ENCODE measurements at regions not wholly inside any gene's neighbourhood (a gene's known extent, or its start where the extent isn't known, plus 50 kb on each side); places are given as distances from the start of the nearest gene placed in this dataset.
"Not testable (repeated sequence)": the region's sequence is repeated elsewhere in the genome, so short reads cannot be mapped to it uniquely, and the experiment has no call there.

DNA sequence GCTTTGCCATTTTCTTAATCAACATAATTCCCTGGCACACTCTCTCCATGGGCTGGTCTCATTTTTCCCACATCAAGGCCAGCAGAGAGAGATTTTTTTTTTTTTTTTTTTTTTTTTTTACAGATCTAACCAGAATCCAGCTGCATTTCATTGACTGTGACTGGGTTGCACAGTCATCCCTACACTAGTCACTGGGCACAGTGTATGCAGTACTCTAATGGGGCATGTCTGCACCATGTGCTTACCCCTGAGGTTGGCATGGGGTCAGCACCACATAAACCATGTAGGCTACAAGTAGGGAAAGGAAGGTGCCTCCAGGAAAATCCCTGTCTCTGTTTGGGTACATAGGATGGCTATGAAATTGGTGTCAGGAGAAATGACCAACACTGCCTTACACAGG lies 64.1 kb upstream of the LRP8 start:
- CTCF ChIA-PET = interaction anchor here (0.9 to 5.6 kb wide), 8 partner anchors 10 to 120 kb away, joined by 3 to 137 read pairs (median 6); no protein-coding TSS in a partner anchor

DNA sequence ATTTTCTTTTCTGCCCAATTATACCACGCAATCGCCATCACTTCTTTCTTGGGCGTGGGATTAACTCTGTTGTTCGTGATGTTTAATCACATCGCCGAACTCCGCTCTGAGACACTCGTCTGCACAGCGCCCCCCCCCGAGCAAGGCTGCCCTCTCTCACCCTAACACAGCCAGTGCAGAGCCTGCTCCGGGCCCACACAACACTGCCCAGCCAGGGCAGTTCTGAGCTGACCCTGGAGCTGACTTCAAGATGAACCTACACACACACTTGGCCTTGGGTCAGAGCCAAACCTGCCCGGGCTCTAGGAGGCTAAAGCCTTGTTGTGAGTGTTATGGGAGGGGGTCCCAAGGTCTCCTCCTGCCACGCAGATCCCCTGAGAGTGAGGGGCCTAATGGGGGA lies 64.6 kb upstream of the LRP8 start:
- Mint-ChIP-seq H3K36me3 (no peaks in the 10 kb centered on the region), H3K27ac (no peak overlapping the region), H3K4me3 (no peak overlapping the region), H3K9me3 (ENCODE audit: low read depth) (no peaks in the 10 kb centered on the region), H3K27me3 (peaks cover 6% of the 10 kb centered on the region), H3K4me1 (peaks cover 3% of the 10 kb centered on the region)
- no peak for DNase-seq
- no peak for ATAC-seq
- CTCF ChIA-PET = interaction anchor here (0.9 to 5.6 kb wide), 27 partner anchors 8 to 210 kb away, joined by 3 to 137 read pairs (median 6); no protein-coding TSS in a partner anchor

More for the DNA sequence above, 64.1 kb upstream of the LRP8 start:
- H3K27me3 Mint-ChIP-seq = peaks cover 9% of the 10 kb centered on the region
- peaks cover 3% of the 10 kb centered on the region for H3K4me1 Mint-ChIP-seq
- no peak overlapping the region for H3K27ac Mint-ChIP-seq
- H3K4me3 Mint-ChIP-seq = no peak overlapping the region
- ATAC-seq = no peak
- no peaks in the 10 kb centered on the region for H3K36me3 Mint-ChIP-seq
- DNase-seq = no peak
- H3K9me3 Mint-ChIP-seq (ENCODE audit: low read depth) = peaks cover 3% of the 10 kb centered on the region

- H3K4me1 Mint-ChIP-seq = peaks cover 3% of the 10 kb centered on the region
- ATAC-seq = peak; percentile 78
- no peak overlapping the region for H3K4me3 Mint-ChIP-seq
- DNase-seq = peak; percentile 70
- no peaks in the 10 kb centered on the region for H3K9me3 Mint-ChIP-seq (ENCODE audit: low read depth)
- H3K36me3 Mint-ChIP-seq = no peaks in the 10 kb centered on the region
- CTCF ChIA-PET = interaction anchor here (0.7 to 5.6 kb wide), 45 partner anchors 9 to 298 kb away, joined by 3 to 137 read pairs (median 5); partner anchors contain the start of genes LRP8 and MAGOH
- H3K27me3 Mint-ChIP-seq = peaks cover 2% of the 10 kb centered on the region
- H3K27ac Mint-ChIP-seq = peak overlapping the region; percentile 26
Measured at GRCh38 chr1:53393325-53393792, 65.5 kb upstream of the LRP8 start.

DNA sequence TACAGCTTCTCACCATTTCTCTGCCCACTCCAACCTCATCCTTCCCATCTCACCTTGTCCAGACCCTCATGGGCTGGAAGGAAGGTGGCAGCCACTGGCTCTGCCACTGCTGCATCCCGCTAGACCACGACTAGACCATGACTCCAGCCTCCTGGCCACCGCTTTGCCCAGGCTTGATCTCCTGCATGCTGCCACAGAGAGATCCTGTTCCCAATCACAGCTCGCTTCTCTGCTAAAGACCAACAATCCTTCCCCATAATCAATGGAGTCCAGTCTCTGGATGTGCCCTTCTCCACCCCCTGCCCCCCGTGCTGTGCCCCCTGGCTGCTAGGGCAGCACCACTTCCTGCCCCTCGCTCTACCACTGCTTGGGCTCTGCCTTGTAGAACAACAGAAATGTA lies 64.9 kb upstream of the DMRTB1 start:
- Mint-ChIP-seq H3K4me1 (peaks cover 3% of the 10 kb centered on the region), H3K27me3 (no peaks in the 10 kb centered on the region), H3K9me3 (ENCODE audit: low read depth) (no peaks in the 10 kb centered on the region), H3K4me3 (no peak overlapping the region), H3K36me3 (no peaks in the 10 kb centered on the region), H3K27ac (no peak overlapping the region)
- DNase-seq (no peak), ATAC-seq (no peak)
- CTCF ChIA-PET = interaction anchor here (1.1 to 5.6 kb wide), 14 partner anchors 9 to 212 kb away, joined by 3 to 137 read pairs (median 6); partner anchors contain the start of gene MAGOH

DNA sequence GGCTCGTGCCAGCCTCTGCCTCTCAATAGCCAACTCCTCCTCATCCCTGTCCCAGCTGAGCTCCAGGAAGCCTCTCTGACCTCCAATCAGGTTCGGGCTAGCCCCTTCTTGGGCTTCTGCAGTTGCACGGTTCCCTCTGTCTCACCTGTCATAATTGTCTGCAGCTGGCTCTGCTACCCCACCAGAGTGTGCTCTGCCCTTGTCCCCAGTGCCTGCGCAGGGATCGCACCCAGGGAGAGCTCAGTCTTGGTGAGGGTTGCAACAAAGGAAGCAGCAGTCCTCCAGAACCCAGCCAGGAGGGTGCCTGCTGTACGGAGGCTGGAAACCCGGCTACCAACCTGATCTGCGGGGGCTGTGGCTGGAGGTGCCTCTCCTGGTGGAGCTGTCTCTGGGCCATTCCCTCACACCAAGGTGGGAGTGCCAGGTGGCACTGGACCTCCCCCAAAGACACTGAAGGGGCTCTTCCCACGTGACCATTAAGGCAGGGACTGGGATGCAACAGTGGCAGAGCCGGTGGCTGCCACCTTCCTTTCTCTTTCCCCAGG lies 63.5 kb upstream of the DMRTB1 start:
- Mint-ChIP-seq H3K27me3 (no peaks in the 10 kb centered on the region), H3K4me1 (peaks cover 3% of the 10 kb centered on the region), H3K4me3 (no peak overlapping the region), H3K27ac (no peak overlapping the region), H3K36me3 (no peaks in the 10 kb centered on the region), H3K9me3 (ENCODE audit: low read depth) (no peaks in the 10 kb centered on the region)
- DNase-seq (no peak), ATAC-seq (no peak)
- CTCF ChIA-PET = interaction anchor here (0.6 to 5.6 kb wide), 4 partner anchors 16 to 564 kb away, joined by 3 to 137 read pairs (median 4); no protein-coding TSS in a partner anchor

DNA sequence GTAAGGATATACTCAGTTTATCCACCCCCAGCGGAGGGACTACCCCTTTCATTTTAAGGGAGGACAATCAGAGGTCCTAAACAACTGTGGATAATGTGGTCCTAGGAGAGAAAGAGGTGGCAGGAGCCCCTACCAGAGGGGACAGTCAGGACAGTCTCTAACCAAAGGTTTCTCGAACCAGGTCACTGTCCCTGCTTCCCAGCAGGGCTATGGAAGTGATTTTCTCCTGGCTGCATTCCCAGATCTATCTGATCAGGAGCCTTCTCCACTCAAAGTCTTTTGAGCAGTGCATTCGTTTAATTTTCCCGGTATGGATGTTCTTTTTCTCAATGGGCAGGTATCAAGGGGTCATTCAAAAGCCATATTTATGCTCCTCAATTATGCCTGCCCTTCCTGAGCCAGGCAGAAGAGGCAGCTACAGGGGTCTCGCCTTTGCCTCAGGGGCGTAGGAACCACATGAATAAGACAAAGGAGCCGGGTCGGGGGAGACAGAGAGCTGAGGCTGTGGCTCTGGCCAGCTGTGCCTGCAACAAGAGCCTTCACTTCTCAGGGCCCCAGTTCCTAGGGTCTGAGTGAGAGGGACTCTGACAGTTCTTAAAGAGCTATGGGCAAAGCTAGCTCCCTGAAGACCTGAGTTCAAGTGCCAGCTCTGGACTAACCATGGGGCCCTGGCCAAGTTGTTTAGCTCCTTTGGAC lies 62.5 kb upstream of the DMRTB1 start:
- no peaks in the 10 kb centered on the region for H3K9me3 Mint-ChIP-seq (ENCODE audit: low read depth)
- H3K4me3 Mint-ChIP-seq = no peak overlapping the region
- ATAC-seq = no peak
- peaks cover 3% of the 10 kb centered on the region for H3K4me1 Mint-ChIP-seq
- no peak for DNase-seq
- H3K36me3 Mint-ChIP-seq = no peaks in the 10 kb centered on the region
- CTCF ChIA-PET = interaction anchor here (0.7 to 5.6 kb wide), 4 partner anchors 15 to 118 kb away, joined by 3 to 137 read pairs (median 4); no protein-coding TSS in a partner anchor
- H3K27ac Mint-ChIP-seq = no peak overlapping the region
- no peaks in the 10 kb centered on the region for H3K27me3 Mint-ChIP-seq

GRCh38 chr1:53398091-53398490 lies 61.1 kb upstream of the DMRTB1 start:
- ATAC-seq = no peak
- peaks cover 3% of the 10 kb centered on the region for H3K4me1 Mint-ChIP-seq
- no peaks in the 10 kb centered on the region for H3K9me3 Mint-ChIP-seq (ENCODE audit: low read depth)
- no peaks in the 10 kb centered on the region for H3K36me3 Mint-ChIP-seq
- no peak overlapping the region for H3K27ac Mint-ChIP-seq
- no peak for DNase-seq
- no peaks in the 10 kb centered on the region for H3K27me3 Mint-ChIP-seq
- CTCF ChIA-PET = interaction anchor here (1.1 kb wide), 1 partner anchor 15 kb away, joined by 3 read pairs; no protein-coding TSS in a partner anchor
- H3K4me3 Mint-ChIP-seq = no peak overlapping the region

DNA sequence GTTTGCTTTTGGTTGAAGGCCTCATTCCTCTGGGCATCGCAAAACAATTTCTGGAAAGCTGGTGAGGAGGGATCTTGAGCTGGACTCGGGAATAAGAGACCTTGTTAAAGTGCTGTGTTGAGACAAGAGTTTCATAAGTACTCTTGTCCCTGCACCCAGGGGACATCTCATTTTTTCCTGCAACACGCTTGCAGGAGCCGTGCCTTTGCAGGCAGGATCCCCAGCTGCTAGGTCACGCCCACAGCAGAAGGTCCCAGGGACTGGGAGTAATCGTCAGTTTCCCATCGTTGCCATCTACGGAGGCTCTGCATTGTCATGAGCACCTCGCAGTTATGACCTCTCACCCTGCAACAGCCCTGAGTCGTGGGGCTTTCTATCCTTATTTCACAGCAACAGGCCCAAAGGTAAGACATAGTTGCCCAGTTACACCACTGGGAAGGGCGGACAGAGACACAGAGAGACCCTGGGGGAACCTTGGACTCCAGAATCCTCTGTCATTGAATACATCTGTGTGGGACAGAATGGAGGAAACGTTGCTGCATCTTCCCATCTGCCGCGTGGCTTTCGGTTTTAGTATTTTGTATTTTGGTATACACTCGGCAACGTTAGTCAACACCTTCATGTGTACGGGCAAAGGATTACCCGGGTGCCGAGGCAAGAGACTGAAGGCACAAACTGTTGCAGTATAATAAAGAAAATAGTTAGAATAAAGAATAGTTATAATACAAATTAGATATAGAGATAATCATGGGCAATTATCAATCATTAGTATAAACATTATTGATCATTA lies 60.4 kb upstream of the DMRTB1 start:
- Mint-ChIP-seq H3K27ac (no peak overlapping the region), H3K27me3 (no peaks in the 10 kb centered on the region), H3K9me3 (ENCODE audit: low read depth) (no peaks in the 10 kb centered on the region), H3K4me1 (no peaks in the 10 kb centered on the region), H3K36me3 (no peaks in the 10 kb centered on the region), H3K4me3 (no peak overlapping the region)
- no peak for ATAC-seq
- DNase-seq = no peak
- CTCF ChIA-PET = interaction anchor here (1.1 kb wide), 1 partner anchor 14 kb away, joined by 3 read pairs; no protein-coding TSS in a partner anchor

GRCh38 chr1:53399370-53400133 lies 59.6 kb upstream of the DMRTB1 start:
- ATAC-seq; H3K9me3 Mint-ChIP-seq (ENCODE audit: low read depth); H3K36me3 Mint-ChIP-seq; DNase-seq; H3K27ac Mint-ChIP-seq; H3K4me1 Mint-ChIP-seq; H3K27me3 Mint-ChIP-seq; H3K4me3 Mint-ChIP-seq: not testable (repeated sequence)
- CTCF ChIA-PET = interaction anchor here (1.6 kb wide), 1 partner anchor 121 kb away, joined by 8 read pairs; no protein-coding TSS in a partner anchor

DNA sequence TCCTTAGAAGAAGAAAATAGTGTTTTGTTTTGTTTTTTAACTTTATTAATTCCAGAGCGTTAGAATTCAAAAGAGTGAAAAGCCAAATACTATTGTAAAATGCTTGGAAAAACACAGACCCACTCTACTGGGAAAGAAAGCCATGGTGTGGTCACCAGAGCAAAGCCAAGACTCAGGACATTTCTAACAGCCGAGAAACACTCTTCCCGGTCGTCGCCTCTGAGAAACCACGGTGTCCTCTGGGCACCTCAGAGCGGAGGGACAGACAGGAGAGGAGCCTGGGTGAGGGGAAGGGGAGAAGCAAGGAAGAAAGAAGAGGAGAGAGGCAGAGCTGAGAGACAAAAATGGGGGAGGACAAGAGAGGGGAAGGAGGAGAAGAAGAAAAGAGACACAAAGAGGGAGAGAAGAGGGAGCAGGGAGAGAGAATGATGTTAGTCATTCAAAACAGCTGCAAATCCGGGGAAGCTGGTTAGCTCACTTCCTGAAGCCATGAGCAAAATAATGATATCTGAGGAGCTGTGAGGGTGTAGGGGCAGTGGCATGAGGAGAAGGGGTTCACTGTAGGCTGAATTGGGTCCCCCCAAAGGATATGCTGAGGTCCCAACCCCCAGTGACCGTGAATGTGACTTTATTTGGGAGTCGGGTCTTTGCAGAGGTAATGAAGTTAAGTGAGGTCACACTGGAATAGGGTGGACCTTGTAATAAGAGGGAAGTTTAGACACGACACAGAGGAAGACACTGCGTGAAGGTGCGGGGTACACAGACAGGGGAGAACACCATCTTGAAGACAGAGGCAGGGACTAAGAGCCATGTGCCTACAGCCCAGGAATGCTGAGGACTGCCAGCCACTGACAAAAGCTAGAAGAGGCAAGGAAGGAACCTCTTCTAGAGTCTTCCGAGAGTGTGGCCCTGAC lies 58.2 kb upstream of the DMRTB1 start:
- H3K9me3 Mint-ChIP-seq (ENCODE audit: low read depth) = no peaks in the 10 kb centered on the region
- H3K4me1 Mint-ChIP-seq = no peaks in the 10 kb centered on the region
- H3K27ac Mint-ChIP-seq = no peak overlapping the region
- no peaks in the 10 kb centered on the region for H3K36me3 Mint-ChIP-seq
- no peak overlapping the region for H3K4me3 Mint-ChIP-seq
- ATAC-seq (no peak), DNase-seq (no peak)
- CTCF ChIA-PET = interaction anchor here (1.6 to 3.7 kb wide), 2 partner anchors 8 to 122 kb away, joined by 8 to 22 read pairs; no protein-coding TSS in a partner anchor
- no peaks in the 10 kb centered on the region for H3K27me3 Mint-ChIP-seq

DNA sequence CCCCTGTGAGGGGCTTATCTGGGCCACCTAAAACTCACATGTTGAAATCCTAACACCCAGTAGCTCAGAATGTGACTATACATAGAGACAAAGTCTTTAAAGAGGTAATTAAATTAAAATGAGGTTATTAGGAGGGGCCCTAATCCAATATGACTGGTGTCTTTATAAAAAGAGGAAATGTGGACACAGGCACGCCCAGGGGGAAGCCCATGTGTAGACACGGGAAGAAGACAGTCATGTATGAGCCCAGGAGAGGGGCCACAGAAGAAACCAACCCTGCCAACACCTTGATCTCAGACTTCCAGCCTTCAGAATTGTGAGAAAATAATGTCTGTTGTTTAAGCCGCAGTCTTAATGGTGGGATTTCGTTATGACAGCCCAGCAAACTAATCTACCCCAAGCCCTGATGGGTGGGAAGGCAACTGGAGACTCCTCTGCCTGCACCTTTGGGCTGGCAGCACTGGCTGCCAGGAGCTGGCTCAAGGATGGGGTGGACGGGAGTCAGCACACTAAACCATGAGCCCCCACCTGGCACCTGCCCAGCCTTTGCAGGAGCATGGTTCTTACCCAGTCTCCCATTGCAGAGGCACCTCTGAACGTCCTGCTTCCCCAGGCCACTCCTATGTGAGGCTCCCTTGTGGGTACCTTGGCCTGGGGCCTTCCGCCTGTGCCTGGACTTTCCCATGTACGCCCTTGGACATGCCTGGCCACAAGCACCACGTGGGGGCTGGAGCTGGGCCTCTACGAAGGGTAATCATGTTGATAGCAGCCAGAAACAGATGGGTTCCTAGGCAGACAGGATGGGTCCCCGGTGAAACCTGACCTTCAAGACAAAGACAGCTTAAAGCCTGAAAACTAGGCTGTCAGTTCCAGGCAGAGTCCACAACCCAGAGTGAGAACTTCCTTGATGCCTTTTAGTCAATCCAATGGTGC lies 57.1 kb upstream of the DMRTB1 start:
- no peaks in the 10 kb centered on the region for H3K36me3 Mint-ChIP-seq
- H3K27ac Mint-ChIP-seq = no peak overlapping the region
- no peak overlapping the region for H3K4me3 Mint-ChIP-seq
- H3K4me1 Mint-ChIP-seq = no peaks in the 10 kb centered on the region
- H3K27me3 Mint-ChIP-seq = no peaks in the 10 kb centered on the region
- no peaks in the 10 kb centered on the region for H3K9me3 Mint-ChIP-seq (ENCODE audit: low read depth)
- no peak for ATAC-seq
- CTCF ChIA-PET = interaction anchor here (2.0 to 3.7 kb wide), 2 partner anchors 9 to 124 kb away, joined by 9 to 22 read pairs; no protein-coding TSS in a partner anchor
- peak; percentile 29 for DNase-seq

All from activated CD8-positive, alpha-beta memory T cell treated with anti-CD3 and anti-CD28 coated beads, Interleukin-2, amount 10 ng/mL, durations not matched to agents 7 days and 5 days (primary cell).